ELR (cell line): ENCODE measurements at regions not wholly inside any gene's neighbourhood (a gene's known extent, or its start where the extent isn't known, plus 50 kb on each side); places are given as distances from the start of the nearest gene placed in this dataset.

Experiments used
- DNase-seq: peaks from one replicate; pipeline ENCODE4 v3.0.0-alpha.2; 2015; ENCODE audit warnings: low read depth

DNA sequence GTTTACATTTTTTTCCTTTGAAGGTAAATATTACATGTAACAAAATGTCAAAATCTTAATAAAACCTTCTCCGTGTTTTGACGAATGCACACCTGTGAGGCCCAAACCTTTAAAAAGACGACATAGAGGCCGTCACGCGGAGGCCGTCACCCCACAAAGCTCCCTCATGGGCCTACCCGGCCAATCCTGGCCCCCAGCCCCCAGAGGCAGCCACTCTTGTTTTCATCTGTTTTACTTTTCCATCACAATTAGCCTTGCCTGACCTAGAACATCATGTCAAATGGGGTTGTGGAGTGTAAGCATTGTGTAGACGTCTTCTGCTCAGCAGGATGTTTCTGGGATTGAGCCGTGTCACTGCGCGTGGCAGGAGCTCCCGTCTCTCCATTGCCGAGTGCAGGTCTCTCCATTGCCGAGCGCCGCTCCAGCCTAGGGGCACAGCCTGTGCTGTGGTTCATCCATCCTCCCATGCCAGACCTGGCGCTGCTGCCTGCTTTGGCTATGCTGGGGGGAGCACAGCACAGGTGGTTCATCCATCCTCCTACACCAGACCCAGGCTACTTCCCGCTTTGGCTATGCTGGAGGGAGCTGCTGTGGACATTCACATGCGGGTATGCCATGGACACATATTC lies 52.2 kb upstream of the IRX4 start:
- no peak for DNase-seq

DNA sequence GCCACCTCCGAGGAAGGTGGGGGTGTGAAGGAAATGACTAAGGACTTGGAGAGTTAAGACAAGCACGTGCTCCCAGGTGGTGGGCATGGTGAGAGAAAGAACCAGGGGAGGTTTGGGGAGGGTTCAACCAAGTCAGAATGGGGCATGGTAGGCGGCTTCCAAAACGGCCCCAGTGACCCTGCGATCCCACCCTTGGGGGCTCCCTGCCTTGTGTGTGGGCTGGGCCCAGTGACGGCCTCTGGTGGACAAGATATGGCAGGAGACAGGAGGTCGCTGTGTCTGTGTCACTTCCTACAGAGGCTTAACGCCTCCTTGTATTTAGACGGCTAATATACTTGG lies 51.3 kb upstream of the IRX4 start:
- DNase-seq: no peak

DNA sequence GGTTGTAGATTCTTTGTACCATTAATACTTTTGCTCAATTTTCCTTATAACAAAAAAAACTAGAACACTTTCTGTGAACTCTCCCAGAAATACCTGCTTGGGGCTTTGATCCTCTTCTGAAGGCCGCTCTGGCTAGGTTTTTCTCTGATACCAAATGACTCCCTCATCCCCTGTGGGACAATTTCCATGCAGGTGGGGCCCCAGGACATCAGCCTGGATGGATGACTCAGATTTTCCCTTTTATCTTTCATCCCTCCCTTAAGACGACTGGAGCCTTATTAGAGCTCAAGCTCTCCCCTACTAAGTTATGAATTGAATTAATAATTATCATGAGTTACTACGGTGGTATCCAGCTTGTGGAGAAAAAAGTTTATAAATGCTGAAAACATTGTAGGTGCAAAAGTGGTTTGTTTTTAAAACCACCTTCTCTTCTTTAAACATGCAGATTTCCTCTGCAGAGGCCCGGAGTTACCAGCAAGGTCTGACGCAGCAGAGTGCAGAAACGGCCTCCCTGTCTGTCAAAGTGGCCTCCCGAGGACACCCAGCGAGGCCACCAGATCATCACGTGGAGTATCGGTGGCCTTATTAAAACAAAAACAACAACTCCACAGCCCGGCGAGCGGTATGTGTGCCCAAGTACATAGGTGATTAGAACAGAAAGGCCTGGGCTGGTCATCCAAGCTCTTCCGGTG lies 50.8 kb upstream of the IRX4 start:
- DNase-seq: no peak
